Hepatocyte (in vitro differentiated cells): ENCODE measurements at regions not wholly inside any gene's neighbourhood (a gene's known extent, or its start where the extent isn't known, plus 50 kb on each side); places are given as distances from the start of the nearest gene placed in this dataset.

Experiments used
- CTCF ChIP-seq: fragments of 200-600 bp; sonication (generic); IDR thresholded peaks from 2 replicates; pipeline ENCODE4 v1.5.1; 2016; ENCODE audit warnings: antibody characterized with exemption, mild to moderate bottlenecking; ENCODE audit not compliant: poor library complexity
- EZH2 ChIP-seq: fragments of 200-600 bp; sonication (generic); IDR thresholded peaks from 2 replicates; pipeline ENCODE4 v1.6.1; 2016; ENCODE audit warnings: antibody characterized with exemption, mild to moderate bottlenecking, borderline replicate concordance
- EZH2phosphoT487 ChIP-seq: fragments of 200-600 bp; sonication (generic); IDR thresholded peaks from one replicate; pipeline ENCODE4 v1.6.1; 2018; ENCODE audit warnings: antibody characterized with exemption, mild to moderate bottlenecking, low read depth, moderate library complexity; ENCODE audit not compliant: unreplicated experiment, severe bottlenecking

- TF ChIP-seq CTCF (no peak), EZH2 (no peak), EZH2phosphoT487 (no peak)
Observed at GRCh38 chr13:72104656-72105180, 237.7 kb upstream of the DACH1 start.
